HepG2 (cell line): ENCODE measurements at regions not wholly inside any gene's neighbourhood (a gene's known extent, or its start where the extent isn't known, plus 50 kb on each side); places are given as distances from the start of the nearest gene placed in this dataset.

Source experiments
- ATAC-seq: fragments of 200-7000 bp; cut with Tn5 transposase; 3 replicates; pipeline ENCODE4 v1.9.1; 2020; ENCODE audit warnings: mild to moderate bottlenecking, moderate library complexity
- BruUV-seq: library from RNA; stranded (reverse); fragments of 400-500 nt; replicated peaks from 2 replicates; lab custom pipeline; 2021; lab: Mats Ljungman, UMichigan
- CTCF ChIA-PET: fragments of 300-600 bp; formaldehyde crosslinking; extraction: SDS; loops from one replicate; lab custom pipeline; 2021; ENCODE audit warnings: low total read pairs, inconsistent platforms, low intra/inter-chr PET ratio; lab: Yijun Ruan, JAX
- POLR2A ChIA-PET: fragments of 350-600 bp; sonication (Branson Sonifier 250); formaldehyde crosslinking; loops from one replicate; lab custom pipeline; 2020; ENCODE audit warnings: antibody characterized with exemption, inconsistent platforms; lab: Yijun Ruan, JAX
- DNase-seq: peaks from one replicate; pipeline ENCODE4 v3.0.0-alpha.2; 2015; ENCODE audit warnings: low spot score
- FAIRE-seq: peaks from 3 replicates; lab custom pipeline; 2011; peaks lifted over from hg19 to GRCh38; lab: Jason Lieb, UNC
- H2AFZ ChIP-seq: one replicate; pipeline ENCODE4 v1.6.1; 2011; ENCODE audit warnings: low read length, inconsistent platforms
- H3K27ac ChIP-seq: fragments of 300-600 bp; 3 replicates; pipeline ENCODE4 v1.8.0; 2011; ENCODE audit warnings: mixed run types, mild to moderate bottlenecking, mixed read lengths, low read length, inconsistent platforms; ENCODE audit not compliant: insufficient read depth; ENCODE audit errors: extremely low read length
- H3K27me3 ChIP-seq, 2 experiments: fragments of 200-600 bp in 1 of 2; 2 replicates in 1 of 2; 3 replicates in 1 of 2; pipeline versions ENCODE4 v1.6.0 to v1.8.0; 2011; ENCODE audit warnings: low read length in 2 of 2, mild to moderate bottlenecking in 2 of 2, moderate library complexity in 2 of 2, inconsistent platforms in 1 of 2; ENCODE audit not compliant: insufficient read depth in 2 of 2, control insufficient read depth in 1 of 2
- H3K36me3 ChIP-seq, 2 experiments: fragments of 200-600 bp in 1 of 2; replicated peaks in 1 of 2; 2 replicates in 1 of 2; 3 replicates in 1 of 2; pipeline versions ENCODE4 v1.5.1 to v1.8.0; 2011; ENCODE audit warnings: low read length in 2 of 2, inconsistent platforms in 1 of 2; ENCODE audit not compliant: insufficient read depth in 2 of 2, control insufficient read depth in 1 of 2
- H3K4me1 ChIP-seq: 2 replicates; pipeline ENCODE4 v1.5.1; 2012; ENCODE audit warnings: low read length, inconsistent platforms; ENCODE audit not compliant: insufficient read depth
- H3K4me2 ChIP-seq: 2 replicates; pipeline ENCODE4 v1.6.0; 2011; ENCODE audit warnings: low read depth, low read length, inconsistent platforms
- H3K4me3 ChIP-seq, 3 experiments: fragments of 200-600 bp in 1 of 3; sonication (generic), shearing (Covaris generic) in 1 of 3; replicated peaks in 1 of 3; 2 replicates each; pipeline ENCODE4 v1.5.1; 2011 to 2016; ENCODE audit warnings: low read length in 3 of 3, inconsistent platforms in 2 of 3, low read depth in 2 of 3, mild to moderate bottlenecking in 2 of 3, control low read depth in 1 of 3, mixed read lengths in 1 of 3; ENCODE audit not compliant: insufficient read depth in 1 of 3
- H3K79me2 ChIP-seq: one replicate; pipeline ENCODE4 v1.6.1; 2011; ENCODE audit warnings: low read length, inconsistent platforms; ENCODE audit not compliant: insufficient read depth
- H3K9ac ChIP-seq: 2 replicates; pipeline ENCODE4 v1.6.0; 2011; ENCODE audit warnings: mild to moderate bottlenecking, low read depth, low read length, inconsistent platforms; ENCODE audit not compliant: insufficient read depth
- H3K9me3 ChIP-seq: 2 replicates; pipeline ENCODE4 v1.5.1; 2012; ENCODE audit warnings: mild to moderate bottlenecking, low read length
- H4K20me1 ChIP-seq: 2 replicates; pipeline ENCODE4 v1.6.0; 2011; ENCODE audit warnings: inconsistent platforms, mild to moderate bottlenecking, low read length, moderate library complexity; ENCODE audit not compliant: insufficient read depth
- DMAP1 ChIP-seq: IDR thresholded peaks from 2 replicates; pipeline ENCODE4 v1.6.1; 2016
- FOXP1 ChIP-seq, 2 experiments: fragments of 450-650 bp in 1 of 2; IDR thresholded peaks; 2 replicates each; pipeline ENCODE4 v1.6.1; 2017 to 2018; ENCODE audit warnings: antibody characterized with exemption in 1 of 2
- KDM5B ChIP-seq: sonication (generic); formaldehyde crosslinking; IDR thresholded peaks from 2 replicates; pipeline ENCODE4 v1.4.0; 2020; ENCODE audit warnings: missing genetic modification reagents, mild to moderate bottlenecking, borderline replicate concordance
- KLF13 ChIP-seq: sonication (generic); formaldehyde crosslinking; IDR thresholded peaks from 2 replicates; pipeline ENCODE4 v1.4.0; 2020; ENCODE audit warnings: mild to moderate bottlenecking, missing genetic modification reagents
- NFKBIZ ChIP-seq: IDR thresholded peaks from 2 replicates; pipeline ENCODE4 v1.6.1; 2018; ENCODE audit warnings: missing genetic modification reagents, missing compliant biosample characterization
- NR2F1 ChIP-seq, 2 experiments: fragments of 450-650 bp in 1 of 2; formaldehyde crosslinking in 1 of 2; IDR thresholded peaks; 2 replicates each; pipeline versions ENCODE4 v1.5.0 to v1.6.1; 2016 to 2020; ENCODE audit warnings: mild to moderate bottlenecking in 1 of 2, missing compliant biosample characterization in 1 of 2, missing genetic modification reagents in 1 of 2, moderate library complexity in 1 of 2
- REPIN1 ChIP-seq: sonication (generic); formaldehyde crosslinking; IDR thresholded peaks from 2 replicates; pipeline ENCODE4 v1.8.0; 2022; ENCODE audit warnings: missing genetic modification reagents, low read depth, mild to moderate bottlenecking, borderline replicate concordance
- THYN1 ChIP-seq: sonication (generic); formaldehyde crosslinking; IDR thresholded peaks from 2 replicates; pipeline ENCODE4 v1.8.1; 2023; ENCODE audit warnings: low read depth, mild to moderate bottlenecking, moderate library complexity, missing genetic modification reagents, borderline replicate concordance
- U2AF2 ChIP-seq: fragments of 200-400 bp; formaldehyde crosslinking; IDR thresholded peaks from 2 replicates; pipeline ENCODE4 v1.6.1; 2017; ENCODE audit warnings: low read depth, mild to moderate bottlenecking, low read length
- ZNF616 ChIP-seq: sonication (generic); formaldehyde crosslinking; IDR thresholded peaks from 2 replicates; pipeline ENCODE4 v1.5.0; 2020; ENCODE audit warnings: low read depth, mild to moderate bottlenecking, missing genetic modification reagents
- ZNF773 ChIP-seq: sonication (generic); formaldehyde crosslinking; IDR thresholded peaks from 2 replicates; pipeline ENCODE4 v1.4.0; 2020; ENCODE audit warnings: missing genetic modification reagents, borderline replicate concordance
- ZNF839 ChIP-seq: sonication (generic); formaldehyde crosslinking; IDR thresholded peaks from 2 replicates; pipeline ENCODE4 v1.4.0; 2020; ENCODE audit warnings: missing genetic modification reagents, mild to moderate bottlenecking, borderline replicate concordance
- ZNF883 ChIP-seq: sonication (generic); formaldehyde crosslinking; IDR thresholded peaks from 2 replicates; pipeline ENCODE4 v1.5.1; 2020; ENCODE audit warnings: mild to moderate bottlenecking, missing genetic modification reagents; ENCODE audit errors: not compliant biosample characterization
- WGBS: methylation state at CpG from one replicate; pipeline ENCODE4 v1.1.6; 2017; ENCODE audit warnings: low lambda C conversion rate; 5-methylcytosine and 5-hydroxymethylcytosine counted together
- in situ Hi-C: cut with HindIII; loops from 2 replicates; pipeline ENCODE4 v1.10.0; 2017; ENCODE audit warnings: low pct_unique_long_range_greater_than_20kb; ENCODE audit not compliant: extremely low pct_ligation_motif_present
- intact Hi-C: fragments of 100-400 bp; cut with micrococcal nuclease; formaldehyde crosslinking; loops from one replicate; pipeline ENCODE4 v1.10.0; 2022; ENCODE audit not compliant: unreplicated experiment
- TF ChIP-seq, protein P1 (sequence below): sonication (generic); formaldehyde crosslinking; IDR thresholded peaks from 2 replicates; pipeline ENCODE4 v1.8.1; 2023; ENCODE audit warnings: mild to moderate bottlenecking, missing genetic modification reagents

DNA sequence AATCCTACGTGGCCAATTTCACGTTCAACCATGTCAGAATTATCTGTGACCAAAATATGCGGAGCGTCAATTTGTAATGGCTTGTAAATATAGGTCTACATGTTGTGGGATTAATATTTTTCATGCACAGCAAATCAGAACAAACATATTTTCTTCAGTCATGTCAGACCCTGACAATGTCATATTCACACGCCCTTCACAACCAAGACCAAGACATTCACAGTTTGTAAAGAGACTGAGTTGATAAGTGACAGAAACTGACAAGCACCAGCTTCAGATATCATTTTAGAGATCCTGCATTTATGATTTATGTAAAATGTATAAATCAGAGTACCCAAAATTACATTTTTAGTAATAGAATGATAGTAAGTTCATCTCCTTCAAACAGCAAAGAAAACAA is 57.3 kb upstream of the NOVA1 start:
- DNase-seq (no peak), ATAC-seq (no peak), FAIRE-seq (no peak)
- ChIA-PET CTCF (no interaction called here), POLR2A (no interaction called here)
- H3K4me2 ChIP-seq = no peak overlapping the region
- H3K9ac ChIP-seq = no peak overlapping the region
- H3K4me3 ChIP-seq = no peak overlapping the region
- WGBS = 23% methylated on average over 5 of the region's 5 CpGs
- no peak overlapping the region for H3K27ac ChIP-seq
- in situ Hi-C loops = no loop called here
- TF ChIP-seq ZNF616 (CRISPR knock-in tag) (no peak), U2AF2 (no peak), THYN1 (CRISPR knock-in tag) (no peak), DMAP1 (CRISPR knock-in tag) (no peak)
- H3K27me3 ChIP-seq = no peaks in the 10 kb centered on the region
- H3K4me1 ChIP-seq = no peaks in the 10 kb centered on the region
- H3K79me2 ChIP-seq = no peaks in the 10 kb centered on the region
- BruUV-seq = no TSS peak
- no peaks in the 10 kb centered on the region for H4K20me1 ChIP-seq
- intact Hi-C loops = no loop called here
- H3K36me3 ChIP-seq = no peaks in the 10 kb centered on the region
- H3K9me3 ChIP-seq = peaks cover 77% of the 10 kb centered on the region
- no peak overlapping the region for H2AFZ ChIP-seq

DNA sequence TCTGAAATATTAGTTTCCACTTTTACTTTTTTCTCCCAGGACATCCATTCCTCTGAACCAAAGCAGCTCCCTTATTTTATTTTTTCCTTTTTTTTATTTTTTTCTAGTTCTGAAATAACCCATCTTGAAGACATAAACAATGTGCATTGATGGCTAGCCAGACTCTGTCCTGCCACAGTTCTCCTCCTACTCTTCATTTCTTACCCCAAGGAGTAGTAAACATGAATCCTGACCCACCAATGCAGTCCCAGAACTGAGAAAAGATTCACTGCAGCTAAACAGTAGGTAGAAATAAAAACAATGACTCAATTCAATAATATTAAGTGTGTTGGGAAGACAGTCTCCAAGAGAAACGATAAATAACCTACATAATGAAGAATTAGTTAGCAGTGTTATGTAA is 65.7 kb upstream of the NOVA1 start:
- DNase-seq (no peak), FAIRE-seq (no peak), ATAC-seq (no peak)
- Histone ChIP-seq H3K27me3 (no peaks in the 10 kb centered on the region), H3K36me3 (no peaks in the 10 kb centered on the region), H3K27ac (no peak overlapping the region), H3K4me3 (no peak overlapping the region; a peak in 1 of 6 replicates), H3K4me2 (no peak overlapping the region), H3K9ac (no peak overlapping the region), H3K4me1 (no peaks in the 10 kb centered on the region), H3K9me3 (peaks cover 97% of the 10 kb centered on the region), H3K79me2 (no peaks in the 10 kb centered on the region), H2AFZ (no peak overlapping the region), H4K20me1 (no peaks in the 10 kb centered on the region)
- CTCF ChIA-PET = no interaction called here
- WGBS = 0% methylated on average over 1 of the region's 1 CpG
- no peak for TF ChIP-seq NFKBIZ (CRISPR knock-in tag)
- no peak for TF ChIP-seq REPIN1
- TF ChIP-seq ZNF883 = no peak
- TF ChIP-seq, protein P1, sequence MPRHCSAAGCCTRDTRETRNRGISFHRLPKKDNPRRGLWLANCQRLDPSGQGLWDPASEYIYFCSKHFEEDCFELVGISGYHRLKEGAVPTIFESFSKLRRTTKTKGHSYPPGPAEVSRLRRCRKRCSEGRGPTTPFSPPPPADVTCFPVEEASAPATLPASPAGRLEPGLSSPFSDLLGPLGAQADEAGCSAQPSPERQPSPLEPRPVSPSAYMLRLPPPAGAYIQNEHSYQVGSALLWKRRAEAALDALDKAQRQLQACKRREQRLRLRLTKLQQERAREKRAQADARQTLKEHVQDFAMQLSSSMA (CRISPR knock-in tag) = no peak
- TF ChIP-seq ZNF773 (CRISPR knock-in tag) = no peak
- no peak for TF ChIP-seq FOXP1 (IDR thresholded peaks at IDR 0.05)
- TF ChIP-seq FOXP1 (CRISPR knock-in tag; IDR thresholded peaks at IDR 0.05) = no peak
- no peak for TF ChIP-seq KDM5B (CRISPR knock-in tag)
- TF ChIP-seq ZNF839 (CRISPR knock-in tag) = no peak
- TF ChIP-seq KLF13 (CRISPR knock-in tag) = no peak
- no peak for TF ChIP-seq NR2F1 (CRISPR knock-in tag; IDR thresholded peaks at IDR 0.05)
- POLR2A ChIA-PET = no interaction called here
- intact Hi-C loops = loop anchor here (10.0 kb wide), 1 partner anchor 541 kb away; no protein-coding TSS in a partner anchor
- in situ Hi-C loops = no loop called here
- BruUV-seq = no TSS peak
